RWPE2 (cell line): ENCODE measurements at regions not wholly inside any gene's neighbourhood (a gene's known extent, or its start where the extent isn't known, plus 50 kb on each side); places are given as distances from the start of the nearest gene placed in this dataset.
A peak's percentile ranks its signal among the peaks of the same experiment; 100 is the strongest.
"Not testable (repeated sequence)": the region's sequence is repeated elsewhere in the genome, so short reads cannot be mapped to it uniquely, and the experiment has no call there.

ENCODE experiments used
- ATAC-seq: fragments of 200-7000 bp; cut with Tn5 transposase; 3 replicates; pipeline ENCODE4 v1.9.1; 2021; ENCODE audit warnings: low read depth
- DNase-seq: peaks from one replicate; pipeline ENCODE4 v3.0.0-alpha.2; 2020; ENCODE audit warnings: low spot score
- H3K27ac ChIP-seq: fragments of 450-650 bp; 2 replicates; pipeline ENCODE4 v1.5.1; 2017; ENCODE audit warnings: mild to moderate bottlenecking; ENCODE audit not compliant: poor library complexity, severe bottlenecking
- H3K27me3 ChIP-seq: fragments of 250-450 bp; sonication (Bioruptor Pico); 2 replicates; pipeline ENCODE4 v1.5.1; 2021; ENCODE audit warnings: mild to moderate bottlenecking, moderate library complexity; ENCODE audit not compliant: insufficient read depth, poor library complexity, severe bottlenecking
- H3K36me3 ChIP-seq: fragments of 250-450 bp; sonication (Bioruptor Pico); 2 replicates; pipeline ENCODE4 v1.5.1; 2020; ENCODE audit warnings: low read depth, mild to moderate bottlenecking, moderate library complexity
- H3K4me1 ChIP-seq: fragments of 250-450 bp; sonication (Bioruptor Pico); 2 replicates; pipeline ENCODE4 v1.5.1; 2021; ENCODE audit warnings: mild to moderate bottlenecking, moderate library complexity; ENCODE audit not compliant: insufficient read depth, poor library complexity, severe bottlenecking
- H3K4me3 ChIP-seq: fragments of 250-450 bp; sonication (Bioruptor Pico); 2 replicates; pipeline ENCODE4 v1.5.1; 2021; ENCODE audit warnings: mild to moderate bottlenecking, moderate library complexity; ENCODE audit not compliant: severe bottlenecking
- H3K9me3 ChIP-seq: fragments of 250-450 bp; sonication (Bioruptor Pico); 2 replicates; pipeline ENCODE4 v1.5.1; 2021; ENCODE audit warnings: mild to moderate bottlenecking, moderate library complexity; ENCODE audit not compliant: severe bottlenecking
- CTCF ChIP-seq: fragments of 450-650 bp; IDR thresholded peaks from one replicate; pipeline ENCODE4 v1.5.1; 2017; ENCODE audit warnings: mild to moderate bottlenecking, moderate library complexity; ENCODE audit not compliant: poor library complexity, severe bottlenecking

- Histone ChIP-seq H3K27me3 (no peaks in the 10 kb centered on the region), H3K4me3 (no peak overlapping the region), H3K36me3 (no peaks in the 10 kb centered on the region), H3K9me3 (no peaks in the 10 kb centered on the region), H3K4me1 (no peaks in the 10 kb centered on the region), H3K27ac (no peak overlapping the region)
- ATAC-seq = no peak
- no peak for TF ChIP-seq CTCF
- no peak for DNase-seq
These were observed 467.0 kb downstream of the PPARGC1A start for GRCh38 chr4:23422878-23423277.

GRCh38 chr4:23413631-23414030, 476.2 kb downstream of the PPARGC1A start:
- DNase-seq (no peak), ATAC-seq (no peak)
- Histone ChIP-seq H3K9me3 (no peaks in the 10 kb centered on the region), H3K27me3 (no peaks in the 10 kb centered on the region), H3K4me1 (no peaks in the 10 kb centered on the region), H3K27ac (no peak overlapping the region), H3K4me3 (no peak overlapping the region), H3K36me3 (no peaks in the 10 kb centered on the region)
- TF ChIP-seq CTCF = no peak

- ATAC-seq (no peak), DNase-seq (no peak)
- Histone ChIP-seq H3K27me3 (no peaks in the 10 kb centered on the region), H3K4me1 (no peaks in the 10 kb centered on the region), H3K27ac (no peak overlapping the region), H3K36me3 (no peaks in the 10 kb centered on the region), H3K4me3 (no peak overlapping the region), H3K9me3 (no peaks in the 10 kb centered on the region)
- TF ChIP-seq CTCF = no peak
These were observed 477.1 kb downstream of the PPARGC1A start for GRCh38 chr4:23412701-23413100.

- not testable (repeated sequence) for H3K9me3 ChIP-seq, H3K4me3 ChIP-seq, H3K27ac ChIP-seq, H3K27me3 ChIP-seq, ATAC-seq, DNase-seq, H3K4me1 ChIP-seq, H3K36me3 ChIP-seq
These were observed 480.9 kb downstream of the PPARGC1A start for GRCh38 chr4:23408913-23409312.

- H3K36me3 ChIP-seq = no peaks in the 10 kb centered on the region
- DNase-seq = no peak
- no peak overlapping the region for H3K4me3 ChIP-seq
- no peak for TF ChIP-seq CTCF
- no peaks in the 10 kb centered on the region for H3K27me3 ChIP-seq
- no peaks in the 10 kb centered on the region for H3K9me3 ChIP-seq
- no peak overlapping the region for H3K27ac ChIP-seq
- no peaks in the 10 kb centered on the region for H3K4me1 ChIP-seq
- 0 out of 3 replicates have a peak, but pooled peaks have one; percentile 38 for ATAC-seq
These were observed 488.3 kb downstream of the PPARGC1A start for GRCh38 chr4:23401572-23401971.
